Mesendoderm (in vitro differentiated cells): ENCODE measurements at regions not wholly inside any gene's neighbourhood (a gene's known extent, or its start where the extent isn't known, plus 50 kb on each side); places are given as distances from the start of the nearest gene placed in this dataset.

Source experiments
- DNase-seq: peaks from one replicate; pipeline ENCODE4 v3.0.0; 2013
- H2AK5ac ChIP-seq: 2 replicates; pipeline ENCODE4 v1.6.1; 2013; ENCODE audit warnings: low read length, inconsistent platforms
- H2BK120ac ChIP-seq: 2 replicates; pipeline ENCODE4 v1.6.1; 2013; ENCODE audit warnings: low read depth, mild to moderate bottlenecking, low read length, moderate library complexity, mixed read lengths
- H2BK15ac ChIP-seq: replicated peaks from 2 replicates; pipeline ENCODE4 v1.6.1; 2013; ENCODE audit warnings: low read depth, mild to moderate bottlenecking, moderate library complexity
- H2BK5ac ChIP-seq: 2 replicates; pipeline ENCODE4 v1.6.1; 2013; ENCODE audit warnings: low read length, inconsistent platforms
- H3K18ac ChIP-seq: 2 replicates; pipeline ENCODE4 v1.6.1; 2013; ENCODE audit warnings: mild to moderate bottlenecking, low read length, mixed read lengths
- H3K23ac ChIP-seq: one replicate; pipeline ENCODE4 v1.6.1; 2013; ENCODE audit warnings: low read length
- H3K27ac ChIP-seq: 2 replicates; pipeline ENCODE4 v1.5.1; 2013; ENCODE audit warnings: low read depth, mild to moderate bottlenecking, inconsistent platforms, low read length, moderate library complexity
- H3K27me3 ChIP-seq: 2 replicates; pipeline ENCODE4 v1.6.1; 2013; ENCODE audit warnings: low read length, control low read depth, mild to moderate bottlenecking, inconsistent platforms; ENCODE audit not compliant: insufficient read depth, poor library complexity
- H3K36me3 ChIP-seq: 2 replicates; pipeline ENCODE4 v1.6.1; 2013; ENCODE audit warnings: low read length, inconsistent platforms; ENCODE audit not compliant: control insufficient read depth, insufficient read depth
- H3K4ac ChIP-seq: one replicate; pipeline ENCODE4 v1.6.1; 2013; ENCODE audit warnings: low read depth, mild to moderate bottlenecking, low read length, moderate library complexity
- H3K4me1 ChIP-seq: 2 replicates; pipeline ENCODE4 v1.6.1; 2013; ENCODE audit warnings: low read depth, low read length, inconsistent platforms; ENCODE audit not compliant: control insufficient read depth
- H3K4me2 ChIP-seq: 2 replicates; pipeline ENCODE4 v1.6.1; 2013; ENCODE audit warnings: low read length
- H3K4me3 ChIP-seq: 2 replicates; pipeline ENCODE4 v1.5.1; 2013; ENCODE audit warnings: mild to moderate bottlenecking, low read length
- H3K56ac ChIP-seq: one replicate; pipeline ENCODE4 v1.6.1; 2013; ENCODE audit warnings: low read length
- H3K79me1 ChIP-seq: 2 replicates; pipeline ENCODE4 v1.6.1; 2013; ENCODE audit warnings: low read length, inconsistent platforms
- H3K79me2 ChIP-seq: 2 replicates; pipeline ENCODE4 v1.6.1; 2013; ENCODE audit warnings: mild to moderate bottlenecking, low read length; ENCODE audit not compliant: control insufficient read depth, insufficient read depth
- H3K9ac ChIP-seq: 2 replicates; pipeline ENCODE4 v1.6.1; 2013; ENCODE audit warnings: low read length, inconsistent platforms
- H4K5ac ChIP-seq: one replicate; pipeline ENCODE4 v1.6.1; 2013; ENCODE audit warnings: low read length
- H4K8ac ChIP-seq: one replicate; pipeline ENCODE4 v1.6.1; 2013; ENCODE audit warnings: low read depth, mild to moderate bottlenecking, control low read depth, low read length, moderate library complexity
- WGBS: extraction: QIAGEN DNeasy Blood & Tissue Kit; methylation state at CpG from one replicate; pipeline ENCODE4 v1.1.7; 2013; ENCODE audit warnings: low lambda C conversion rate, missing lambda C conversion rate; ENCODE audit not compliant: insufficient coverage; ENCODE audit errors: extremely low coverage; 5-methylcytosine and 5-hydroxymethylcytosine counted together

GRCh38 chrX:25726539-25726938 is 411.6 kb upstream of the MAGEB18 start:
- H2BK5ac ChIP-seq = no peak overlapping the region
- H3K9ac ChIP-seq = no peak overlapping the region
- DNase-seq = peak; percentile 2
- no peaks in the 10 kb centered on the region for H3K27me3 ChIP-seq
- no peak overlapping the region for H3K23ac ChIP-seq
- H3K79me1 ChIP-seq = no peaks in the 10 kb centered on the region
- no peak overlapping the region for H3K4me2 ChIP-seq
- no peak overlapping the region for H4K8ac ChIP-seq
- H4K5ac ChIP-seq = no peak overlapping the region
- no peak overlapping the region for H3K4ac ChIP-seq
- no CpG with 5 or more reads among the region's 1 CpG for WGBS
- H2AK5ac ChIP-seq = no peak overlapping the region
- no peaks in the 10 kb centered on the region for H3K79me2 ChIP-seq
- no peak overlapping the region for H3K4me3 ChIP-seq
- H3K4me1 ChIP-seq = no peaks in the 10 kb centered on the region
- no peaks in the 10 kb centered on the region for H3K36me3 ChIP-seq
- no peak overlapping the region for H2BK15ac ChIP-seq
- H3K56ac ChIP-seq = no peak overlapping the region
- H2BK120ac ChIP-seq = no peak overlapping the region
- no peak overlapping the region for H3K18ac ChIP-seq
- H3K27ac ChIP-seq = no peak overlapping the region

DNA sequence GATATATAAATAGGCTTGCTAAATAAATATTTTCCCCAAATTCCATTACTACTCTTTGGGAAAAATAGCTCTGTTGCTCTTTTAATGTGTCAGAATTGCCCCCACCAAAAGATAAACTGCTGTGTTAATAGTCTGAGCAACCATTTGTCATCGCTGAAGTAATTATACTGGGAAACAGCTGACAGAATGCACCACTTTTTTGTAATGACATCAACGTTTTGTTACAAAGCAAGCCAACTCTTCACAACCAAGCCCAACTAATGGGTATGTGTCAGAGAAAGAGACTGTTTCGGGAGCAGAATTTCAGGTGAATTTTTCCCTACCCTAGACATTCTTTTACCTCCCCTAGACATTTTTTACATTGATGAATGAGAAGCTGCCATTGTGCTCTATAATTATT is 405.0 kb upstream of the MAGEB18 start:
- H3K79me1 ChIP-seq = no peaks in the 10 kb centered on the region
- H3K18ac ChIP-seq = no peak overlapping the region
- H3K9ac ChIP-seq = no peak overlapping the region
- no peak overlapping the region for H4K8ac ChIP-seq
- no peak overlapping the region for H3K56ac ChIP-seq
- no peak for DNase-seq
- no peak overlapping the region for H3K4ac ChIP-seq
- H3K23ac ChIP-seq = no peak overlapping the region
- no peak overlapping the region for H2AK5ac ChIP-seq
- WGBS = no CpG with 5 or more reads among the region's 3 CpGs
- H3K4me3 ChIP-seq = no peak overlapping the region
- H3K79me2 ChIP-seq = no peaks in the 10 kb centered on the region
- no peak overlapping the region for H3K27ac ChIP-seq
- H2BK5ac ChIP-seq = no peak overlapping the region
- H2BK120ac ChIP-seq = no peak overlapping the region
- H3K4me1 ChIP-seq = no peaks in the 10 kb centered on the region
- H3K36me3 ChIP-seq = no peaks in the 10 kb centered on the region
- no peak overlapping the region for H4K5ac ChIP-seq
- H2BK15ac ChIP-seq = no peak overlapping the region
- H3K27me3 ChIP-seq = no peaks in the 10 kb centered on the region
- H3K4me2 ChIP-seq = no peak overlapping the region

DNA sequence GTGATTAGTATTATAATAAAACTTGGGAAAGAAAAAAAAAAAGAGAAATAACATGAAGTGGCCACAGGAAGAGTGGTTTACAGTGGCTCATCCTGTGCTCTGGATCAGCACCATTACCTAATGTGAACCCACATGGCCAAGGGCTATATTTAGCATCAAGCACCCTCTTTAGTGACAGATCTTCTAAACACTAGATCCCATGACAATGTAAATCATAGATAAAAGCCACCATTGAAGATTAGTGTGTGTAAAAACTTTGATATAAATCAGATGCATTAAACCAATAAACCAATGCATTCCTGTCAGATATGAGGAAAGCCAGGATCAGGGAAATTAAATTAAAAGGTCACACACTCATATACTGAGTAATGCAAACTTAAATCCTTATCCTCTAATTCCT is 400.6 kb upstream of the MAGEB18 start:
- Histone ChIP-seq H3K79me2 (no peaks in the 10 kb centered on the region), H3K27ac (no peak overlapping the region), H2BK15ac (no peak overlapping the region), H3K4ac (no peak overlapping the region), H2AK5ac (no peak overlapping the region), H3K79me1 (no peaks in the 10 kb centered on the region), H3K27me3 (no peaks in the 10 kb centered on the region), H3K23ac (no peak overlapping the region), H3K4me1 (no peaks in the 10 kb centered on the region), H3K36me3 (no peaks in the 10 kb centered on the region), H3K56ac (no peak overlapping the region), H4K8ac (no peak overlapping the region), H3K4me2 (no peak overlapping the region), H3K9ac (no peak overlapping the region), H3K4me3 (no peak overlapping the region), H2BK5ac (no peak overlapping the region), H4K5ac (no peak overlapping the region), H2BK120ac (no peak overlapping the region), H3K18ac (no peak overlapping the region)
- no peak for DNase-seq

DNA sequence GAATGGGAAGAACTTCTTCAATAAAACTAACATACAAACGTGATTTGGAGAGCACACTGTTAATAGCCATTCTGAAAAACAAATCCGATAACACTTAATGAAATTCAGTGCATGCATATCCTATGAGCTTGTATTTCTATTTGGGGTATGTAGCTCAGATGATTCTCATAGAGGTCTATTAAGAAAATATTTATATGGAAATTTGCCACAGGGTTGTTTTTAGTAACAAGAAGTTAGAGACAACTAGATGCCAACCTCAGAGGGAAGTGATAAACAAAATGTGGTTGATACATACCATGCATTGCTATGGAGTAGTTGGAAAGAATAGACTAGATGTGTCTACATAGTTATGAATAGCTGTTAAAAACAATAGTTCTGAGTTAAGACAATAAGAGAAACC is 395.8 kb upstream of the MAGEB18 start:
- H3K56ac ChIP-seq = no peak overlapping the region
- H3K27me3 ChIP-seq = no peaks in the 10 kb centered on the region
- H2BK5ac ChIP-seq = no peak overlapping the region
- no peaks in the 10 kb centered on the region for H3K79me1 ChIP-seq
- no peak overlapping the region for H3K18ac ChIP-seq
- H3K9ac ChIP-seq = no peak overlapping the region
- no peak overlapping the region for H2AK5ac ChIP-seq
- no peaks in the 10 kb centered on the region for H3K36me3 ChIP-seq
- no peak overlapping the region for H3K4ac ChIP-seq
- no peak overlapping the region for H2BK15ac ChIP-seq
- WGBS = no CpG with 5 or more reads among the region's 2 CpGs
- no peak overlapping the region for H2BK120ac ChIP-seq
- H3K79me2 ChIP-seq = no peaks in the 10 kb centered on the region
- H3K4me2 ChIP-seq = no peak overlapping the region
- no peak overlapping the region for H3K23ac ChIP-seq
- no peak overlapping the region for H3K4me3 ChIP-seq
- no peaks in the 10 kb centered on the region for H3K4me1 ChIP-seq
- H3K27ac ChIP-seq = no peak overlapping the region
- no peak overlapping the region for H4K8ac ChIP-seq
- H4K5ac ChIP-seq = no peak overlapping the region
- no peak for DNase-seq

GRCh38 chrX:25754399-25754798 is 383.7 kb upstream of the MAGEB18 start:
- H3K4ac ChIP-seq = no peak overlapping the region
- H3K4me3 ChIP-seq = no peak overlapping the region
- no peak overlapping the region for H2BK5ac ChIP-seq
- H2BK15ac ChIP-seq = no peak overlapping the region
- no CpG with 5 or more reads among the region's 2 CpGs for WGBS
- no peaks in the 10 kb centered on the region for H3K4me1 ChIP-seq
- H3K36me3 ChIP-seq = no peaks in the 10 kb centered on the region
- H3K9ac ChIP-seq = no peak overlapping the region
- H3K23ac ChIP-seq = no peak overlapping the region
- H3K56ac ChIP-seq = no peak overlapping the region
- H3K79me2 ChIP-seq = no peaks in the 10 kb centered on the region
- no peak overlapping the region for H4K8ac ChIP-seq
- DNase-seq = peak; percentile 53
- no peak overlapping the region for H4K5ac ChIP-seq
- H3K18ac ChIP-seq = no peak overlapping the region
- H3K27ac ChIP-seq = no peak overlapping the region
- H3K27me3 ChIP-seq = no peaks in the 10 kb centered on the region
- no peaks in the 10 kb centered on the region for H3K79me1 ChIP-seq
- no peak overlapping the region for H2BK120ac ChIP-seq
- H2AK5ac ChIP-seq = no peak overlapping the region
- H3K4me2 ChIP-seq = no peak overlapping the region

DNA sequence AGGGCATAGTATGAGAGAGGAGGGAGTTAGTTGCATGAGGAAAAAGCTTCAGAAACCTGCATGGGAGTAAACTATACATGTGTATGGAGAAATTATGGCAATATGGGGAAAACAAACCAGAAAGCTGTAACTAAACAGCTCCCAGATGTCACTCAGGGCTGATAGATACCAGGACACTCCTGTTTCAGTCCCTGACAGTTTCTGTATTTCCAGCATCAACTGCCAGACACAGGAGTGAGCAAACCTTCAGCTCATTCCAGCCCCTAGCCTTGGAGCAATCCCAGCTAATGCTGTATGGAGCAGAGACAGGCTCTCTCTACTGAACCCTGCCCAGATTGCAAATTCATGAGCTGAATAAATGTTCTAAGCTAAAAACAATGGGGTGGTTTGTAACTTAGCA is 382.9 kb upstream of the MAGEB18 start:
- Histone ChIP-seq H3K4me1 (no peaks in the 10 kb centered on the region), H3K27ac (no peak overlapping the region), H2AK5ac (no peak overlapping the region), H3K4ac (no peak overlapping the region), H2BK15ac (no peak overlapping the region), H3K27me3 (no peaks in the 10 kb centered on the region), H3K79me2 (no peaks in the 10 kb centered on the region), H3K9ac (no peak overlapping the region), H3K36me3 (no peaks in the 10 kb centered on the region), H3K18ac (no peak overlapping the region), H3K56ac (no peak overlapping the region), H4K5ac (no peak overlapping the region), H3K79me1 (no peaks in the 10 kb centered on the region), H3K23ac (no peak overlapping the region), H3K4me3 (no peak overlapping the region), H3K4me2 (no peak overlapping the region), H2BK5ac (no peak overlapping the region), H2BK120ac (no peak overlapping the region), H4K8ac (no peak overlapping the region)
- no peak for DNase-seq
